Left ventricle myocardium inferior (tissue), 1 donor: ENCODE measurements at regions not wholly inside any gene's neighbourhood (a gene's known extent, or its start where the extent isn't known, plus 50 kb on each side); places are given as distances from the start of the nearest gene placed in this dataset.

ENCODE experiments used
- DNase-seq: peaks from one replicate; pipeline ENCODE4 v3.0.0-alpha.2; 2020
- H3K27ac ChIP-seq: fragments of 200-600 bp; replicated peaks from 2 replicates; pipeline ENCODE4 v1.8.0; 2021
- H3K27me3 ChIP-seq: fragments of 200-600 bp; 2 replicates; pipeline ENCODE4 v1.8.0; 2021; ENCODE audit warnings: low read depth
- H3K36me3 ChIP-seq: fragments of 200-600 bp; 2 replicates; pipeline ENCODE4 v1.8.0; 2021
- H3K4me1 ChIP-seq: fragments of 200-600 bp; 2 replicates; pipeline ENCODE4 v1.8.0; 2021
- H3K4me3 ChIP-seq: fragments of 200-600 bp; 2 replicates; pipeline ENCODE4 v1.8.0; 2021; ENCODE audit warnings: mild to moderate bottlenecking, moderate library complexity
- H3K9me3 ChIP-seq: fragments of 200-600 bp; replicated peaks from 2 replicates; pipeline ENCODE4 v1.8.0; 2021
- CTCF ChIP-seq: fragments of 200-600 bp; IDR thresholded peaks from 2 replicates; pipeline ENCODE4 v1.8.0; 2021; ENCODE audit warnings: antibody characterized with exemption, mild to moderate bottlenecking, borderline replicate concordance
- intact Hi-C: fragments of 100-400 bp; cut with micrococcal nuclease; formaldehyde crosslinking; loops from one replicate; pipeline ENCODE4 v1.11.0; 2022
- donor health status: DM: no; HTN: yes; CAD: no; lungs with severe emphysema.

GRCh38 chr5:56465769-56466135, 232.6 kb upstream of the ANKRD55 start:
- intact Hi-C loops = no loop called here
- DNase-seq = no peak
- Histone ChIP-seq H3K9me3 (no peaks in the 10 kb centered on the region), H3K4me3 (no peak overlapping the region), H3K36me3 (no peaks in the 10 kb centered on the region), H3K27me3 (no peaks in the 10 kb centered on the region), H3K4me1 (peaks cover 27% of the 10 kb centered on the region), H3K27ac (peak overlapping the region; percentile 67)
- no peak for TF ChIP-seq CTCF

GRCh38 chr5:56464935-56465768, 232.0 kb upstream of the ANKRD55 start:
- Histone ChIP-seq H3K36me3 (no peaks in the 10 kb centered on the region), H3K27ac (peak overlapping the region; percentile 67), H3K9me3 (no peaks in the 10 kb centered on the region), H3K4me1 (peaks cover 33% of the 10 kb centered on the region), H3K4me3 (no peak overlapping the region), H3K27me3 (no peaks in the 10 kb centered on the region)
- intact Hi-C loops = no loop called here
- no peak for TF ChIP-seq CTCF
- DNase-seq = no peak

- no peak overlapping the region for H3K27ac ChIP-seq
- no peak for DNase-seq
- intact Hi-C loops = no loop called here
- no peaks in the 10 kb centered on the region for H3K27me3 ChIP-seq
- H3K36me3 ChIP-seq = no peaks in the 10 kb centered on the region
- no peak overlapping the region for H3K4me3 ChIP-seq
- peaks cover 36% of the 10 kb centered on the region for H3K4me1 ChIP-seq
- TF ChIP-seq CTCF = no peak
- H3K9me3 ChIP-seq = no peaks in the 10 kb centered on the region
These were observed 230.9 kb upstream of the ANKRD55 start for GRCh38 chr5:56463944-56464571.

- H3K4me3 ChIP-seq = no peak overlapping the region
- H3K9me3 ChIP-seq = no peaks in the 10 kb centered on the region
- H3K4me1 ChIP-seq = peaks cover 50% of the 10 kb centered on the region
- no peak for DNase-seq
- no peaks in the 10 kb centered on the region for H3K36me3 ChIP-seq
- H3K27ac ChIP-seq = no peak overlapping the region
- intact Hi-C loops = no loop called here
- H3K27me3 ChIP-seq = no peaks in the 10 kb centered on the region
- TF ChIP-seq CTCF = no peak
These were observed 228.5 kb upstream of the ANKRD55 start for GRCh38 chr5:56461584-56461983.

GRCh38 chr5:56460681-56461191, 227.6 kb upstream of the ANKRD55 start:
- Histone ChIP-seq H3K36me3 (no peaks in the 10 kb centered on the region), H3K27ac (peak overlapping the region; percentile 45), H3K9me3 (no peaks in the 10 kb centered on the region), H3K27me3 (no peaks in the 10 kb centered on the region), H3K4me3 (no peak overlapping the region), H3K4me1 (peaks cover 41% of the 10 kb centered on the region)
- no peak for DNase-seq
- intact Hi-C loops = no loop called here
- no peak for TF ChIP-seq CTCF
